Natural killer cell (primary cell): ENCODE measurements at regions not wholly inside any gene's neighbourhood (a gene's known extent, or its start where the extent isn't known, plus 50 kb on each side); places are given as distances from the start of the nearest gene placed in this dataset.

ENCODE experiments used
- ATAC-seq, 3 donors: fragments of 150-1000 bp in 2 of 3; fragments of 200-7000 bp in 1 of 3; cut with Tn5 transposase; 1 replicate in 1 of 3; 2 replicates in 2 of 3; pipeline ENCODE4 v1.10.0; 2021; ENCODE audit warnings: mild to moderate bottlenecking in 2 of 3, moderate library complexity in 2 of 3
- DNase-seq, 2 donors: peaks; one replicate each; pipeline versions ENCODE4 v3.0.0 to v3.0.0-alpha.2; 2013 to 2021; ENCODE audit warnings: mixed read lengths in 1 of 2
- H3K27ac ChIP-seq: one replicate; pipeline ENCODE4 v1.5.1; 2013; ENCODE audit warnings: mild to moderate bottlenecking, low read length
- H3K27me3 ChIP-seq: one replicate; pipeline ENCODE4 v1.6.1; 2013; ENCODE audit warnings: low read length; ENCODE audit not compliant: control insufficient read depth, insufficient read depth
- H3K36me3 ChIP-seq: one replicate; pipeline ENCODE4 v1.6.1; 2013; ENCODE audit warnings: low read length; ENCODE audit not compliant: control insufficient read depth, insufficient read depth
- H3K4me1 ChIP-seq: one replicate; pipeline ENCODE4 v1.6.1; 2013; ENCODE audit warnings: low read length; ENCODE audit not compliant: control insufficient read depth, insufficient read depth
- H3K4me3 ChIP-seq: one replicate; pipeline ENCODE4 v1.5.1; 2013; ENCODE audit warnings: low read length
- H3K9me3 ChIP-seq: one replicate; pipeline ENCODE4 v1.6.1; 2013; ENCODE audit warnings: low read length; ENCODE audit not compliant: control insufficient read depth, insufficient read depth
- H3K27ac Mint-ChIP-seq, 2 donors: one replicate each; pipeline ENCODE4 v1.8.0; 2022; ENCODE audit warnings: mild to moderate bottlenecking in 2 of 2, mixed read lengths in 2 of 2, moderate library complexity in 1 of 2
- H3K27me3 Mint-ChIP-seq, 2 donors: one replicate each; pipeline ENCODE4 v1.8.0; 2022; ENCODE audit warnings: low read depth in 2 of 2, mixed read lengths in 2 of 2
- H3K36me3 Mint-ChIP-seq: one replicate; pipeline ENCODE4 v1.8.0; 2022; ENCODE audit warnings: mixed read lengths
- H3K4me1 Mint-ChIP-seq, 2 donors: one replicate each; pipeline ENCODE4 v1.8.0; 2022; ENCODE audit warnings: mixed read lengths in 2 of 2
- H3K4me3 Mint-ChIP-seq: one replicate; pipeline ENCODE4 v1.8.0; 2022; ENCODE audit warnings: mild to moderate bottlenecking, moderate library complexity, mixed read lengths
- H3K9me3 Mint-ChIP-seq, 2 donors: one replicate each; pipeline ENCODE4 v1.8.0; 2022; ENCODE audit warnings: mixed read lengths in 2 of 2
- CTCF ChIP-seq: fragments of 200-600 bp; IDR thresholded peaks from one replicate; pipeline ENCODE4 v1.8.0; 2022; ENCODE audit warnings: antibody characterized with exemption
- WGBS: methylation state at CpG from one replicate; pipeline ENCODE4 v1.1.7; 2013; ENCODE audit warnings: missing lambda C conversion rate; ENCODE audit not compliant: insufficient coverage; 5-methylcytosine and 5-hydroxymethylcytosine counted together
- intact Hi-C: fragments of 100-400 bp; cut with micrococcal nuclease; formaldehyde crosslinking; loops from one replicate; pipeline ENCODE4 v1.14.2; 2022

GRCh38 chr3:177599326-177599725 is 402.0 kb upstream of the TBL1XR1 start:
- no peak for ATAC-seq
- WGBS = 80% methylated on average over 1 of the region's 2 CpGs
- Histone ChIP-seq H3K27ac (no peak overlapping the region), H3K36me3 (no peaks in the 10 kb centered on the region), H3K27me3 (no peaks in the 10 kb centered on the region), H3K9me3 (no peaks in the 10 kb centered on the region), H3K4me3 (no peak overlapping the region), H3K4me1 (peaks cover 30% of the 10 kb centered on the region)
- intact Hi-C loops = loop anchor here (10.0 kb wide), 2 partner anchors 65 to 85 kb away; no protein-coding TSS in a partner anchor
- H3K27ac Mint-ChIP-seq = peak overlapping the region; percentile 89 to 94
- TF ChIP-seq CTCF = no peak
- DNase-seq = no peak
- H3K4me1 Mint-ChIP-seq = peaks cover 74 to 78% of the 10 kb centered on the region in 2 donors
- no peaks in the 10 kb centered on the region for H3K36me3 Mint-ChIP-seq
- H3K9me3 Mint-ChIP-seq = no peaks in the 10 kb centered on the region
- peak overlapping the region; percentile 10 for H3K4me3 Mint-ChIP-seq
- H3K27me3 Mint-ChIP-seq = no peaks in the 10 kb centered on the region

- intact Hi-C loops = loop anchor here (5.0 to 10.0 kb wide), 3 partner anchors 65 to 403 kb away; partner anchors contain the start of gene TBL1XR1
- Histone ChIP-seq H3K36me3 (no peaks in the 10 kb centered on the region), H3K9me3 (no peaks in the 10 kb centered on the region), H3K4me1 (peaks cover 30% of the 10 kb centered on the region), H3K4me3 (no peak overlapping the region), H3K27ac (no peak overlapping the region), H3K27me3 (no peaks in the 10 kb centered on the region)
- no peak for TF ChIP-seq CTCF
- peak overlapping the region in 1 of 2 donors; percentile 94 for H3K27ac Mint-ChIP-seq
- no peak for ATAC-seq
- no peaks in the 10 kb centered on the region for H3K36me3 Mint-ChIP-seq
- WGBS = 86% methylated on average over 3 of the region's 4 CpGs
- H3K27me3 Mint-ChIP-seq = no peaks in the 10 kb centered on the region
- DNase-seq = no peak
- H3K9me3 Mint-ChIP-seq = no peaks in the 10 kb centered on the region
- peaks cover 75 to 78% of the 10 kb centered on the region in 2 donors for H3K4me1 Mint-ChIP-seq
- no peak overlapping the region for H3K4me3 Mint-ChIP-seq
Observed at GRCh38 chr3:177599837-177600236, 402.6 kb upstream of the TBL1XR1 start.

- Histone ChIP-seq H3K9me3 (no peaks in the 10 kb centered on the region), H3K27me3 (no peaks in the 10 kb centered on the region), H3K36me3 (no peaks in the 10 kb centered on the region), H3K27ac (no peak overlapping the region), H3K4me1 (peaks cover 30% of the 10 kb centered on the region), H3K4me3 (no peak overlapping the region)
- intact Hi-C loops = loop anchor here (5.0 kb wide), 1 partner anchor 403 kb away; the partner anchor contains the start of gene TBL1XR1
- no peaks in the 10 kb centered on the region for H3K36me3 Mint-ChIP-seq
- TF ChIP-seq CTCF = no peak
- DNase-seq = no peak
- WGBS = 100% methylated on average over 2 of the region's 2 CpGs
- peak overlapping the region; percentile 29 to 34 for H3K27ac Mint-ChIP-seq
- no peak for ATAC-seq
- H3K27me3 Mint-ChIP-seq = no peaks in the 10 kb centered on the region
- peaks cover 77 to 79% of the 10 kb centered on the region in 2 donors for H3K4me1 Mint-ChIP-seq
- no peaks in the 10 kb centered on the region for H3K9me3 Mint-ChIP-seq
- H3K4me3 Mint-ChIP-seq = peak overlapping the region; percentile 21
Observed at GRCh38 chr3:177600411-177600810, 403.1 kb upstream of the TBL1XR1 start.

- Histone ChIP-seq H3K36me3 (no peaks in the 10 kb centered on the region), H3K27ac (no peak overlapping the region), H3K4me1 (peaks cover 29% of the 10 kb centered on the region), H3K27me3 (no peaks in the 10 kb centered on the region), H3K9me3 (no peaks in the 10 kb centered on the region), H3K4me3 (no peak overlapping the region)
- no peak for TF ChIP-seq CTCF
- Mint-ChIP-seq H3K27me3 (no peaks in the 10 kb centered on the region), H3K9me3 (no peaks in the 10 kb centered on the region), H3K4me3 (peak overlapping the region; percentile 21), H3K4me1 (peaks cover 70 to 75% of the 10 kb centered on the region in 2 donors), H3K27ac (peak overlapping the region; percentile 29 to 34), H3K36me3 (no peaks in the 10 kb centered on the region)
- DNase-seq (no peak), ATAC-seq (no peak)
- intact Hi-C loops = loop anchor here (5.0 kb wide), 1 partner anchor 404 kb away; the partner anchor contains the start of gene TBL1XR1
Observed at GRCh38 chr3:177601152-177601551, 403.9 kb upstream of the TBL1XR1 start.
